ENCODE measurements at regions not wholly inside any gene's neighbourhood (a gene's known extent, or its start where the extent isn't known, plus 50 kb on each side); places are given as distances from the start of the nearest gene placed in this dataset.

DNA sequence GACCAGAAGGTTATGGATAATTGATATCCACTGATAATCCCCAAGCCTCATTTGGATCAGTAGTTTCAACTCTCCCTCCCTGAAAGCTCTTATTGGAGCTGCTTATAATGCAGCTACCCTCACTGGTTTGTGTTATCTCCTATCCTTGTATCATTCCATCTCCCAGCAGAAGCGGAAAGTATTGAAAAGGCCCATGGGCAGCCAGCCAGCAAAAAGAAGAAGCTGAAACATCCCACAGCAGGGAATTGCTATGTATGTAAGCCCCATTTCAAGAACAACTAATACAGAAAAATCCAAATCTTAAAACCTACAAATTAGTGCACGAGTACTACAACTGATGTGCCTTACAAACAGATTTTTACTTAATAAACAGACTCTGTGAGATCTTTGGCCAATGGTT, 269.0 kb upstream of the ECI2 start:
- TF ChIP-seq REST (IDR thresholded peaks at IDR 0.05; ENCODE audit: insufficient read depth in 1 of 2, low read depth in 2 of 2, low read length in 1 of 2) (no peak), POLR2AphosphoS5 (IDR thresholded peaks at IDR 0.05; ENCODE audit: low read depth, low read length) (no peak), TCF7L2 (IDR thresholded peaks at IDR 0.05; ENCODE audit: low read depth, low read length) (no peak)
- TF ChIP-seq, protein P1, sequence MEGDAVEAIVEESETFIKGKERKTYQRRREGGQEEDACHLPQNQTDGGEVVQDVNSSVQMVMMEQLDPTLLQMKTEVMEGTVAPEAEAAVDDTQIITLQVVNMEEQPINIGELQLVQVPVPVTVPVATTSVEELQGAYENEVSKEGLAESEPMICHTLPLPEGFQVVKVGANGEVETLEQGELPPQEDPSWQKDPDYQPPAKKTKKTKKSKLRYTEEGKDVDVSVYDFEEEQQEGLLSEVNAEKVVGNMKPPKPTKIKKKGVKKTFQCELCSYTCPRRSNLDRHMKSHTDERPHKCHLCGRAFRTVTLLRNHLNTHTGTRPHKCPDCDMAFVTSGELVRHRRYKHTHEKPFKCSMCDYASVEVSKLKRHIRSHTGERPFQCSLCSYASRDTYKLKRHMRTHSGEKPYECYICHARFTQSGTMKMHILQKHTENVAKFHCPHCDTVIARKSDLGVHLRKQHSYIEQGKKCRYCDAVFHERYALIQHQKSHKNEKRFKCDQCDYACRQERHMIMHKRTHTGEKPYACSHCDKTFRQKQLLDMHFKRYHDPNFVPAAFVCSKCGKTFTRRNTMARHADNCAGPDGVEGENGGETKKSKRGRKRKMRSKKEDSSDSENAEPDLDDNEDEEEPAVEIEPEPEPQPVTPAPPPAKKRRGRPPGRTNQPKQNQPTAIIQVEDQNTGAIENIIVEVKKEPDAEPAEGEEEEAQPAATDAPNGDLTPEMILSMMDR (IDR thresholded peaks at IDR 0.05), result no peak

All from Panc1 (cell line).